HepG2 (cell line): ENCODE measurements at regions not wholly inside any gene's neighbourhood (a gene's known extent, or its start where the extent isn't known, plus 50 kb on each side); places are given as distances from the start of the nearest gene placed in this dataset.

Source experiments
- SP1 ChIP-seq, 2 experiments: fragments of 450-650 bp in 1 of 2; sonication (generic) in 1 of 2; formaldehyde crosslinking in 1 of 2; IDR thresholded peaks; 2 replicates each; pipeline versions ENCODE4 v1.4.0 to v1.6.1; 2016 to 2020; ENCODE audit warnings: missing genetic modification reagents in 1 of 2
- ZFP37 ChIP-seq: sonication (generic); formaldehyde crosslinking; IDR thresholded peaks from 2 replicates; pipeline ENCODE4 v1.4.0; 2020; ENCODE audit warnings: missing genetic modification reagents, borderline replicate concordance

DNA sequence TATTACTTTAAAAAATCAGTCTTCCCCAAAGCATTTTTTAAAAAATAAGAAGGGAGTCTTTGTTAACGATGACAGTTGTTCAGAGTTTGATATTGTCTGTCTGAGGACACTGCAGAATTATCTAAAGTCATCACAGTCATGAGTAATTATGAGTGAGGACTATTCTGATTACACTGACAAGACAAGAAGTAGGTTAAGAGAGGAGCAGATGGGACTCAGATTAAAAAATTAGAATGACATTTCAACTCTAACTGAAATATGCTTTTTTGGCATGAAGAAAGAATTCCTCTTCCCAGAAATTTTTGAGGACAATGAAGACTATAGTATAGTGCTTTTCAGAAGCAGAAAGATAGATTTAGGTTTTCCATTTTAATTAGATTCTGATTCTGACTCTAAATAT lies 456.5 kb downstream of the EPHA7 start:
- TF ChIP-seq ZFP37 (no peak), SP1 (IDR thresholded peaks at IDR 0.05) (no peak), SP1 (CRISPR knock-in tag; IDR thresholded peaks at IDR 0.05) (no peak)
